GM11168 (cell line): ENCODE measurements at regions not wholly inside any gene's neighbourhood (a gene's known extent, or its start where the extent isn't known, plus 50 kb on each side); places are given as distances from the start of the nearest gene placed in this dataset.
"Not testable (repeated sequence)": the region's sequence is repeated elsewhere in the genome, so short reads cannot be mapped to it uniquely, and the experiment has no call there.

Experiments used
- in situ Hi-C: fragments of 300-500 bp; cut with MboI; formaldehyde crosslinking; loops from one replicate; pipeline ENCODE4 v1.12.0; 2022; ENCODE audit warnings: low sequenced_read_pairs; ENCODE audit not compliant: unreplicated experiment

- in situ Hi-C loops = not testable (repeated sequence)
Measured at GRCh38 chr10:64808233-64808632, 1287.0 kb downstream of the REEP3 start.

GRCh38 chr10:64810046-64810445 lies 1288.8 kb downstream of the REEP3 start:
- in situ Hi-C loops = not testable (repeated sequence)

GRCh38 chr10:64813391-64813790 lies 1292.2 kb downstream of the REEP3 start:
- in situ Hi-C loops = no loop called here

- in situ Hi-C loops = no loop called here
Measured at GRCh38 chr10:64814201-64814600, 1293.0 kb downstream of the REEP3 start.

GRCh38 chr10:64829888-64830412 lies 1308.7 kb downstream of the REEP3 start:
- in situ Hi-C loops = no loop called here

GRCh38 chr10:64830869-64831268 lies 1309.7 kb downstream of the REEP3 start:
- in situ Hi-C loops = no loop called here

GRCh38 chr10:64840341-64840740 lies 1319.1 kb downstream of the REEP3 start:
- in situ Hi-C loops = no loop called here

- in situ Hi-C loops = no loop called here
Measured at GRCh38 chr10:64846700-64847099, 1325.5 kb downstream of the REEP3 start.

GRCh38 chr10:64855941-64856340 lies 1334.7 kb downstream of the REEP3 start:
- in situ Hi-C loops = no loop called here

- in situ Hi-C loops = no loop called here
Measured at GRCh38 chr10:64859911-64860310, 1338.7 kb downstream of the REEP3 start.

GRCh38 chr10:64863836-64864235 lies 1342.6 kb downstream of the REEP3 start:
- in situ Hi-C loops = no loop called here

- in situ Hi-C loops = no loop called here
Measured at GRCh38 chr10:64867501-64867962, 1346.3 kb downstream of the REEP3 start.

GRCh38 chr10:64873088-64873487 lies 1351.9 kb downstream of the REEP3 start:
- in situ Hi-C loops = no loop called here

GRCh38 chr10:64873959-64874358 lies 1352.8 kb downstream of the REEP3 start:
- in situ Hi-C loops = no loop called here

GRCh38 chr10:64880546-64880945 lies 1359.3 kb downstream of the REEP3 start:
- in situ Hi-C loops = no loop called here

GRCh38 chr10:64881257-64881656 lies 1360.1 kb downstream of the REEP3 start:
- in situ Hi-C loops = no loop called here

- in situ Hi-C loops = no loop called here
Measured at GRCh38 chr10:64896582-64896981, 1375.4 kb downstream of the REEP3 start.

GRCh38 chr10:64906311-64906710 lies 1385.1 kb downstream of the REEP3 start:
- in situ Hi-C loops = not testable (repeated sequence)

- in situ Hi-C loops = not testable (repeated sequence)
Measured at GRCh38 chr10:64924306-64924705, 1403.1 kb downstream of the REEP3 start.

GRCh38 chr10:64952042-64952441 lies 1430.8 kb downstream of the REEP3 start:
- in situ Hi-C loops = no loop called here

GRCh38 chr10:64956441-64956840 lies 1435.2 kb downstream of the REEP3 start:
- in situ Hi-C loops = no loop called here

- in situ Hi-C loops = no loop called here
Measured at GRCh38 chr10:64959116-64959515, 1437.9 kb downstream of the REEP3 start.

GRCh38 chr10:64959883-64960282 lies 1438.7 kb downstream of the REEP3 start:
- in situ Hi-C loops = no loop called here
